Left lung (tissue), 4 donors: ENCODE measurements at regions not wholly inside any gene's neighbourhood (a gene's known extent, or its start where the extent isn't known, plus 50 kb on each side); places are given as distances from the start of the nearest gene placed in this dataset.

Experiments used
- ATAC-seq: fragments of 200-7000 bp; cut with Tn5 transposase; one replicate; pipeline ENCODE4 v1.9.1; 2020; ENCODE audit warnings: moderate library complexity
- DNase-seq, 4 donors: peaks; one replicate each; pipeline ENCODE4 v3.0.0-alpha.2; 2013 to 2020
- H3K27ac ChIP-seq, 2 donors: fragments of 200-600 bp; sonication (generic) in 1 of 2; one replicate each; pipeline versions ENCODE4 v1.5.0 to v1.8.0; 2020 to 2021
- H3K27me3 ChIP-seq, 2 donors: fragments of 200-600 bp; sonication (generic) in 1 of 2; one replicate each; pipeline versions ENCODE4 v1.5.0 to v1.8.0; 2020 to 2021
- H3K36me3 ChIP-seq, 2 donors: fragments of 200-600 bp; sonication (generic) in 1 of 2; one replicate each; pipeline versions ENCODE4 v1.5.0 to v1.8.0; 2020 to 2021
- H3K4me1 ChIP-seq, 2 donors: fragments of 200-600 bp; one replicate each; pipeline ENCODE4 v1.8.0; 2021
- H3K4me3 ChIP-seq, 2 donors: fragments of 200-600 bp; sonication (generic) in 1 of 2; one replicate each; pipeline versions ENCODE4 v1.5.0 to v1.8.0; 2020 to 2021; ENCODE audit warnings: mild to moderate bottlenecking in 1 of 2
- H3K9me3 ChIP-seq, 2 donors: fragments of 200-600 bp; sonication (generic) in 1 of 2; one replicate each; pipeline versions ENCODE4 v1.5.0 to v1.8.0; 2020 to 2021
- CTCF ChIP-seq, 2 donors: fragments of 200-600 bp; sonication (generic) in 1 of 2; IDR thresholded peaks; one replicate each; pipeline versions ENCODE4 v1.5.0 to v1.8.0; 2021; ENCODE audit warnings: antibody characterized with exemption in 2 of 2
- intact Hi-C, 2 donors: fragments of 100-400 bp; cut with DNase I; formaldehyde crosslinking; loops; one replicate each; pipeline versions ENCODE4 v1.11.2 to v1.14.2; 2022
- donor health status: DM: no; HTN: yes; CAD: no.
- donor health status: DM: no; HTN: no; CAD: no.

GRCh38 chr5:88539693-88540365 lies 271.2 kb upstream of the TMEM161B start:
- Histone ChIP-seq H3K36me3 (no peaks in the 10 kb centered on the region), H3K27me3 (no peaks in the 10 kb centered on the region), H3K27ac (no peak overlapping the region), H3K9me3 (no peaks in the 10 kb centered on the region), H3K4me3 (no peak overlapping the region), H3K4me1 (no peaks in the 10 kb centered on the region)
- no peak for TF ChIP-seq CTCF (IDR thresholded peaks at IDR 0.05)
- intact Hi-C loops, result no loop called here
- DNase-seq, result no peak
- no peak for ATAC-seq

- Histone ChIP-seq H3K27me3 (no peaks in the 10 kb centered on the region), H3K9me3 (no peaks in the 10 kb centered on the region), H3K4me1 (no peaks in the 10 kb centered on the region), H3K4me3 (no peak overlapping the region), H3K27ac (no peak overlapping the region), H3K36me3 (no peaks in the 10 kb centered on the region)
- DNase-seq (no peak), ATAC-seq (no peak)
- intact Hi-C loops, result no loop called here
- TF ChIP-seq CTCF (IDR thresholded peaks at IDR 0.05), result no peak
These were observed 270.4 kb upstream of the TMEM161B start for GRCh38 chr5:88539026-88539425.

GRCh38 chr5:88536146-88536545 lies 267.5 kb upstream of the TMEM161B start:
- no peaks in the 10 kb centered on the region for H3K9me3 ChIP-seq
- intact Hi-C loops, result no loop called here
- H3K4me1 ChIP-seq, result no peaks in the 10 kb centered on the region
- no peak overlapping the region for H3K4me3 ChIP-seq
- ATAC-seq, result no peak
- no peak for DNase-seq
- no peaks in the 10 kb centered on the region for H3K27me3 ChIP-seq
- H3K36me3 ChIP-seq, result no peaks in the 10 kb centered on the region
- no peak overlapping the region for H3K27ac ChIP-seq
- TF ChIP-seq CTCF (IDR thresholded peaks at IDR 0.05), result no peak

GRCh38 chr5:88524941-88525340 lies 256.3 kb upstream of the TMEM161B start:
- no peaks in the 10 kb centered on the region for H3K4me1 ChIP-seq
- no peaks in the 10 kb centered on the region for H3K36me3 ChIP-seq
- no peak overlapping the region for H3K27ac ChIP-seq
- DNase-seq, result no peak
- ATAC-seq, result no peak
- no peak for TF ChIP-seq CTCF (IDR thresholded peaks at IDR 0.05)
- H3K9me3 ChIP-seq, result no peaks in the 10 kb centered on the region
- H3K4me3 ChIP-seq, result no peak overlapping the region
- intact Hi-C loops, result no loop called here
- H3K27me3 ChIP-seq, result no peaks in the 10 kb centered on the region

- Histone ChIP-seq H3K4me3 (no peak overlapping the region), H3K27ac (no peak overlapping the region), H3K27me3 (no peaks in the 10 kb centered on the region), H3K36me3 (no peaks in the 10 kb centered on the region), H3K4me1 (no peaks in the 10 kb centered on the region), H3K9me3 (no peaks in the 10 kb centered on the region)
- intact Hi-C loops, result no loop called here
- DNase-seq (no peak), ATAC-seq (no peak)
- TF ChIP-seq CTCF (IDR thresholded peaks at IDR 0.05), result no peak
These were observed 250.4 kb upstream of the TMEM161B start for GRCh38 chr5:88519066-88519465.
